Inferior parietal cortex (tissue), 1 donor: ENCODE measurements at regions not wholly inside any gene's neighbourhood (a gene's known extent, or its start where the extent isn't known, plus 50 kb on each side); places are given as distances from the start of the nearest gene placed in this dataset.
"Not testable (repeated sequence)": the region's sequence is repeated elsewhere in the genome, so short reads cannot be mapped to it uniquely, and the experiment has no call there.

ENCODE experiments used
- DNase-seq: peaks from one replicate; pipeline ENCODE4 v3.0.0-alpha.2; 2016; ENCODE audit errors: extremely low spot score

DNA sequence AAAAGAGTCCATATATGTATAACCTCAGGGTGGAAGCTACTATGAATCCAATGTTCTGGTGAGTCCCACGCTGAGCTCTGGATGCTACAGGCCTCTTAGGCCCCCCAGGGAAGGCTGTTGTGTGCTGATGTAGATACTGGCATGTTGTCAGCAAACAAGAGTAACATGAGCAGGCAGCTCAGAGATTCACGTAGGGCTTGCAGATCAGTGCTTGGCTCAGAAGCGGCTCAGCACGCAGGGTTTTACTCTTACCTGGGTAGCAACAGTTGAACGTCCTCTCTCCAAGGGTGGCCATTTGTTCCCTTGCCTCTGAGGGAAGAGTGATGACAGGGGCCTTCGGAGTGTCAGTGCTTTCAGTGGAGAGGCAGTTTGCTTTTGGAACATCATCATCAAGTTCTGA lies 93.4 kb downstream of the ZFP64 start:
- no peak for DNase-seq

DNA sequence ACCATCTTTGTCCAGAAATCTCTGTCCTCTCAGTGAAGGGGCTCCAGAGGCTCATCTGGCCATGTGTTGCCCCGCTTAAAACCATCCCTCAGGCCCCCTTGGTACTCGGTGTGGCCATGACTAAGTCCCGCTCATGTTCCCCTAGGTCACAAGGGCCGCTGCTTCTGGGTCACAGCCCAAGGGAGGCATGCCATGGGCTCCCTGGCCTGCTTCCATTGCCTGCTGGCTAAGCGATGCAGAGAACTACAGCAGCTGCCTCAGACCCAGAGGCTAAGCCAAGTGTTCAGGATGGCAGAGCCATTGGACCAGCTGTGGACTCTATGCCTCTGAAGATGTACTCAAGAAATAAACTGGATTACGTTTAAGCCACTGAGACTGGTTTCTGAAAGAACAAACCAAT lies 95.5 kb downstream of the ZFP64 start:
- DNase-seq: no peak

DNA sequence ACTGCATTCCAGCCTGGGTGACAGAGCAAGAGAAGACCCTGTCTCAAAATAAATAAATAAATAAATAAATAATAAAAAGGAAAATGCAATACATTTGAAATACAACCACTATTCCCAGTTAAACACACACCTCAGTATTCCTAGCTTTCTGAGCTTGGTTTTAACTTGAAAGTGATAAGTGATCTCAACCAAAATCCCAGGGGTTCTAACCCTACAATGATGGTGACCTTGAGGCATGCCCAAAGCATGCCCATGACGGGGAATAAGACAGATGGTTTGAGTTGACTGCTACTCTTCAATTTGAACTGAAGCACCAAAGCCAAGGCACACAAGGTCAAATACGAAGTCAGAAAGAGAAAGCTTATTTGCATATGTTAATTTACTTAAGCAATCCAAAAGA lies 96.9 kb downstream of the ZFP64 start:
- no peak for DNase-seq

DNA sequence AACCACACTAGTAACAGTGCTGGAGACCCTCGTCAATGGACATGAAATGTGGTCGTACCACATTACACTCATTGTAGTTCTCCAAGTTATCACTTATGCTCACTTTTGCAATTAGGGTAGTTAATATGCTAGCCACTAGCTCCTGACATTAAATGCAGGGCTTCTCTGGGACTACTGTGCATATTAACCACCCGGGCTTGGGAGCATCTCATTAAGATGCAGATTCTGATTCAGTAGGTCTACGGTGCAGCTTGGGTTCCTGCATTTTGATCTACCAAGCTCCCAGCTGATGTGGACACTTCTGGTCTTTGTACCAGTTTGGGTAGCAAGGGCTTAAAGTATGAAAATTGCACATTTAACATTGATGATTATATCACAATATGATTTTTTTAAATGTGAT lies 98.0 kb downstream of the ZFP64 start:
- no peak for DNase-seq

DNA sequence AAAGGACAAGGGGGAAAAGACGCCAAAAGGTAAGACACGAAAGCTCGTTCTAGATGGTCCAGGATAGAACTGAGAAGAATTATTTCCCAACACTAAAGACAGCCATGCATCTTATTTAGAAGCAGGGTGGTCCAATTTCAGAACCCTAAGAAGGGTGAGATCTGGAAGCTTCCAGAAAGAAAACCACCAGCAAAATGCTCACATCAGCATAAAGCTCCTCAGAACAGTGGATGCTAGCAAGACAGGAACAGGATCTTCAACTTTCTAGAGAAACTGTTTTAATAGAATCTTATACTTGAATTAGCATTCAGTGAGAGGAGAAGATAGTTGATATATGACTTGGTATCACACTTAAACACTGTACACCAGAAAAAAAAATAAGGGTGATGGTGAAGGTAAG lies 101.5 kb downstream of the ZFP64 start:
- DNase-seq: no peak

DNA sequence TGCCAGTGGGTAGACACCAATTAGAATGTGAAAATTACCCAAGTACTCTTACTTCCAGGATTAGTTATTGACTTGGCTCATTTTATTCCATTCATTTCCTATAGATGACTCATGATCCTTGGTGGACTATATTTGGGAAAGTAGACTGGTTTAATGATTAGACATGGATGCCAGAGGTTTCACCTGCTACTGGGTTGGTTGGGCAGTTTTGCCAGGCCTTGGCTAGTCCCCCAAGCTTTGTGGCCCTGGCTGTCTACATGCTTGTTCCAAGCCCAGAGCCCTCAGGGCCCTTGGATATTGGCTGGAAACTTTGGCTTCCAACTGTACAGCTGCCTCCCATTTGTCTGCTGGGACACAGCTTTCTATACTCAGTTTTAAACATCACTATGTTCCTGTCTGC lies 104.1 kb downstream of the ZFP64 start:
- no peak for DNase-seq

DNA sequence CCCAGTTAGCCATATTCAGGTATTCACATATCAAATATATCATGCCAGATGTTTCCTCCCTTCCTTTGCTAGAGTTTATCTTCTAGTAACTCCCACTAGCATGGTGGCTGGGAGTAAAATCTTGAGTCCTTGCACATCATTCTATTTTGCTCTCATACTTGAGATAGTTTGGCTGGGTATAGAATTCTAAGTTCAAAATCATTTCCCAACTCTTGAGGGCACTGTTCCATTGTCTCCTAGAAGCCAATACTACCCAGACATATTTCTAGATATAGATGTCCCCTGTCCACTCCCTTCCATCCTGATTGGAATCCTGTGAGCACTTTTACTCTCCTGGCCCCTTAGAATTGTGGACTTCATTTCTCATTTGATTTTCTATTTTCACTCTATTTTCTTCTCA lies 104.7 kb downstream of the ZFP64 start:
- DNase-seq: no peak

DNA sequence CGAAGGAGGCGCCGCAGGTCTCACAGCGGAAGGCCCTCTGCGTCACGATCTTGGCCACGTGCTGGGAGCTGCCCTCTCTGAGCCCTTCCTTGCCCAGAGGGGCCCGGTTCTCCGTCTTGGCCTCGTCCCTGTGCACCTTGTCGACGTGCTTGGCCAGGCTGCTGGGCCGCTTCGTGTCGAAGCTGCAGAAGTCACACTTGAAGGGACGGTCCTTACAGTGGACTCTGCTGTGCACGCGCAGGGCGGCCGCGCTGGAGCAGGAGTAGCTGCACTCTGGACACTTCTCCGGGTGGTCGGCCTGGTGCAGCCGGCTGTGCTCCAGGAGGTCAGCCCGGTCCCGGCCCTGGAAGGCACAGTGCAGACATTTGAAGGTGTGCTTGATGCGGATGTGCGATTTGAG lies 106.9 kb downstream of the ZFP64 start:
- no peak for DNase-seq

DNA sequence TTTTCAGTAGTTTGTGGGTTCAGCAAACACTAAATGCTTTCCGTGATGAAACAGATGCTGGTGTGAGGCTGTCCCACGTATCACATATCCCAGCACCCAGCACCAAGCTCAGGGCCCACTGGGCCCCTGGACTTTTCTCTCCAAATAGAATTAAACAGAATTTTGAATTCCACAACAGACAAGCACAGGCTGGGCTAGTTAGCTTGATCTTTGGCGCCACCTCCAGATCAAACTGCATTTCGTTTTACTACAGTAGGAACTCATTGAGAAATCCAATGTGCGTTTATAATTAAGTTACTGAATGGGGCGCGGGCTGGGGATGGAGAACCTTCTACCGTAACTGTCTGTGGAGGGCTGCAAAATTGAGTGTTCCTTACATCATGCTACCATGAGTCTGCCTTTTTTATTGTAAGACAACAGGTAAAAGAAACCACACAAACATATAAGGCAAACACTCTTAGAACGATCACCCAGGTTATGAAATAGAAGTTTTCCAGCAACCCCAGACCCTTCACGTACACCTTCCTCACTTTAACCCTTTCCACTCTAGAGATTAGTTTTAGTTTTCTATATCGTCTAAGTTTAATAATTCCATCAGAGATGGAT lies 107.8 kb downstream of the ZFP64 start:
- peak; percentile 75 for DNase-seq

DNA sequence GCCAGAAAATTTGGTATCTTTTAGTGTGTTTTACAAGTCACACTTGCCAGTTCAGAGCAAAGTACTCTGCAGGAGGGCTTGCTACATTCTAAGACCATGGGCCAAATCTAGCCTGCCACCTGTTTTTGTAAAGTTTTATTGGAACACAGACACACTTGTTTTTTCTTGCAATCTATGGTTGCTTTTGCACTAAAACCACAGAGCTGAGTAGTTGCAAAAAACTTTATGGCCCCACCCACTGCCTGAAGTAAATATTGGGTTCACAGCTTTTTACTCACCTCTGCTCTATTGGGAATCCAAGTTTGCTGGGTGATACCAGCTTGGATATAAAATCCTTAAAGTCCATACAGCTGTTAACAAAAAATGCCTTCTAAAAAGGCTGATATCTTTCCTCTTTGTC lies 109.0 kb downstream of the ZFP64 start:
- DNase-seq: no peak

DNA sequence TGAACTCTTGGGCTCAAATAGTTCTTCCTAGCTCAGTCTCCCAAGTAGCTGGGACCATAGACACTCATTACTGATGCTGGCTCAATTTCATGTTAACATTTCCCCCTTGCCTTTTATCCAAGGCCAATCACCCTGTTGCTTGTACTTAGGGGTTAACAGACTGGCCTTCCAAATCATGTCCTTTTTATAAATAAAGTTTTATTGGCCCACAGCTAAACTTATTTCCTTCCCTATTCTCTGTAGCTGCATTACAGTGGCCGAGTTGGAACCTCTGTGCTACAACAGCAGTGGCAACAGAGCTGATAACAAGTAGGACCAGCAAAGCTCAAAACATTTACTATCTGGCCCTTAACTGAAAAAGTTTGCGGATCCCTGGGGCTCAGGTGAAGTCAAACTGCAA lies 109.8 kb downstream of the ZFP64 start:
- no peak for DNase-seq

DNA sequence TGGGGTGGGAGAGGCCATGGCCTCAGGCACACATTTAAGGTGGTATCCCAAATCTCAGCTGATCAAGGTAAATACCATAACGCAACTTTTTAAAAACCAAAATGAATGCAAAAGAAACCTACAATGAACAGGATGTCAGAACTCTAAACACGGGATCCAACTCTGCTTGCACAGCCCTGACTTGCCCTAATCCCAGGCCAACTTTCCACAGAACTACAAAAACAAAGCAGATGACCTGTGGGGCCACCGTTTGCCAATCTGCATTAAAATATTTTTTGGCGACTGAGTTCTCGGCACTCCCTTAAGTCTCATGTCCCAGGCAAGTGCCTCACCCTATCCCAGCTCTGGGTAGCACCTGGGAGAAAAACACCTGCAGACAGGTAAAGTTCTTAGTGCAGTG lies 110.5 kb downstream of the ZFP64 start:
- DNase-seq: no peak

DNA sequence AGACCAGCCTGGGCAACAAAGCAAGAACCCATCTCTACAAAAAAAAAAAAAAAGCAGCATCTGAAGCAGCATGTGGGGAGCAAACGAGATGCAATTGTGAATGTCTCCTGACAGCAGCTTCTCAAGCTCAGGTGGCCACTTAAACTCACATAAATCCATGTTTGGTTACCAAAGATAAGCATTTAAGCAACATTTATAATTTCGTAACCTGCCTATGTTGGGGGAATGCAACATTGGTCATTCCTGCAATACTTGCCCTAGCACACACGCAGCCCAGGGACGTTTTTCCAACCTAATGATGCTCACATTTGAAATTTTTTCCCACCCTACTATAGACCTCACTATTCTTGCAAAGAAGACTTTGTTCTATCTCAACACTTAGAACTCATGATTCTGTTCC lies 113.3 kb downstream of the ZFP64 start:
- no peak for DNase-seq

DNA sequence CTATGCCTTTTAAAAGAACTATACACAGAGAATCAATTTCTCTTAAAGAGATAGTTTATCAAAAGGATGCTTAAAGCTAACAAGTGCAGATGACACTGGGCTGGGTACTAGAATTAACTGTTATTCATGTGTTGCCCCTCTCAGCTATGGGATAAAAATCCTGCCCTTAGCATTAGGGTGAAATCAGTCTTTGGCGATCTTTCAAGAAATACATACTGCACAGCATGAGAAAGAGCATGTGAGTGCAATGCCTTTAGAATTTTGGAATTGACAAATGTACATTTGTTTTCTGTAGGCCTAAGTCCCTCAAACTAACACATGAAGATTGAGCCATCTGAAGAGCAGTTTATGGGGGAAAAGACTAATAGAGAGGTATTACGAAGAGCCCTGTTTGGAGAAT lies 115.4 kb downstream of the ZFP64 start:
- no peak for DNase-seq

DNA sequence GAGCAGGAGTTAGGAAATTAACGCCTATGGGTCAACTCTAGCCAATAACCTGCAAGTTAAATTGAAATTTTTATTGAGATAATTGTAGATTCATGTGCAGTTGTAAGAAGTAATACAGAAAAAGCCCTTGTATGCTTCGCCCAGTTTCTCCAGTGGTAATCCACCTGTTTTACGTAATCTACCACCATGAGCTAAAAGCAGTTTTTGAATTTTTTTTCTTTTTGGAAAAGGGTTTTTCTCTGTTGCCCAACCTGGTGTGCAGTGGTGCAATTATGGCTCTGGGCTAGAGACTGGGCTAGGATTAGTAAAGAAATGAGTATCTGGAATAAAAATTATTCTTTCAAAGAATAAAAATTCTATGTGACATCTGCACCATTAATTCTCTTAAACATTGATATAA lies 116.2 kb downstream of the ZFP64 start:
- DNase-seq: no peak

DNA sequence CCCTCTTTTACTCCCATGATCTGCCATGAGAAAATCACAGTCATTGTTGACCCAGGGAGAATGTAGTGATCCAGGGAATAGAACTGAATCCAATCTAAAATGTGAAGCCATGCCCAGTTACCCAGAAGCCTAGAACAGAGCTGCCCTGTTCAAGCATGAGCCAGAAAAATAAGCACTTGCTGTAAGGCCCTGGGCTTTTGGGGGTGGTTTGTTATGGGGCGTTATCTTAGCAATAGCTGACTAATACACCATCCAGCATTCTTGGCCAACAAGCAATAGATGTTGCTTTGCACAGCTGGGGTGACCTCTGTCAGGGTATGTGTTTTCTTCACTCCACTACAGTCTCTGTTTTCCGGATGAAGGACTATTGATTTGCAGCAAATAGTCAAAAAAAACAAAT lies 120.4 kb downstream of the ZFP64 start:
- no peak for DNase-seq

DNA sequence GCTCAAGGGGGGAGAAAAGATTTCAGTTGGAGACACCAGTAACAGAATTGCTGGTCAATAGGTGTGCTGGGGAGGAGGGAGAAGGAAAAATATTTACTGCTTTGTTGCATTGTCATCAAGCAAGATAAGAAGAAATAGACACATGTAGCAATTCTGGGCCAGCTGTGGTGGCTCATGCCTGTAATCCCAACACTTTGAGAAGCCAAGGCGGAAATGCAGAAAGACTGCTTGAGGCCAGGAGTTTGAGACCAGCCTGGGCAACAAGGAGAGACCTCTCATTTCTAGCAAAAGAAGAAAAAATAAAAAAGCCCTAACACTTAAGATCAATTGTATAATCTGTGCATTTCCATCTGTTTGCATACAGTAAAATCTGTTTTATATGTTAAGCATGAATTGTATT lies 126.6 kb downstream of the ZFP64 start:
- DNase-seq: no peak

DNA sequence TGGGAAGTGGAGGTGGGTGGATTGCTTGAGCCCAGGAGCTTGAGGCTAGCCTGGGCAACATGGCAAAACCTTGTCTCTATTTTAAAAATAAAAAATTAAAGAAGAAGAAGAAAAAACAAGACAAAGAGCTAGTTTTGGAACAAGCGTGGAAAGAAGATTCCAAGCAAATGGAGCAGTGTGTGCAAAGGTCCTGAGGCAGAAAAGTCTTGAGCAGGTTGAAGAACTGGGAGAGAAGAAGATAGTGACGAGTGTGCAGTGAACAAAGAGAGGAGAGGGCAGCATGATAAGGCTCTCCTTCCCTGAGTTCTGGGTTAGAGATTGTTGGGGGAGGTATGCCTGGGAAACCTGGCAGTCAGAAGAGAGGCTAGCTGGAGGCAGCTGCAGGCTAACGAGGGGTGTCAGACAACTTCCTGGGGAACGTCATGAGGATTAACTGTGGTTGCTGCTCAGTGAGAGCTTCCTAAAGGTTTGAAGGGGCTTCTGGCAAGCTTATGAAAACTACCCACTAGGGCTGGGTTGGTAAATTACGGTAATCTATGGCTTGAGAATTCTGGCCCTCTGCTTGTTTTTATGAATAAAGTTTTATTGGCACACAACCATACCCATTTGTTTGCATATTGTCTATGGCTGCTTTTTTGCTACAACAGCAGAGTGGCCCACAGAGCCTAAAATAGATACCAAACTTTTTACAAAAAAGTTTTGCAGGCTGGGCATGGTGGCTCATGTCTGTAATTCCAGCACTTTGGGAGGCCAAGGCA lies 128.9 kb downstream of the ZFP64 start:
- no peak for DNase-seq

DNA sequence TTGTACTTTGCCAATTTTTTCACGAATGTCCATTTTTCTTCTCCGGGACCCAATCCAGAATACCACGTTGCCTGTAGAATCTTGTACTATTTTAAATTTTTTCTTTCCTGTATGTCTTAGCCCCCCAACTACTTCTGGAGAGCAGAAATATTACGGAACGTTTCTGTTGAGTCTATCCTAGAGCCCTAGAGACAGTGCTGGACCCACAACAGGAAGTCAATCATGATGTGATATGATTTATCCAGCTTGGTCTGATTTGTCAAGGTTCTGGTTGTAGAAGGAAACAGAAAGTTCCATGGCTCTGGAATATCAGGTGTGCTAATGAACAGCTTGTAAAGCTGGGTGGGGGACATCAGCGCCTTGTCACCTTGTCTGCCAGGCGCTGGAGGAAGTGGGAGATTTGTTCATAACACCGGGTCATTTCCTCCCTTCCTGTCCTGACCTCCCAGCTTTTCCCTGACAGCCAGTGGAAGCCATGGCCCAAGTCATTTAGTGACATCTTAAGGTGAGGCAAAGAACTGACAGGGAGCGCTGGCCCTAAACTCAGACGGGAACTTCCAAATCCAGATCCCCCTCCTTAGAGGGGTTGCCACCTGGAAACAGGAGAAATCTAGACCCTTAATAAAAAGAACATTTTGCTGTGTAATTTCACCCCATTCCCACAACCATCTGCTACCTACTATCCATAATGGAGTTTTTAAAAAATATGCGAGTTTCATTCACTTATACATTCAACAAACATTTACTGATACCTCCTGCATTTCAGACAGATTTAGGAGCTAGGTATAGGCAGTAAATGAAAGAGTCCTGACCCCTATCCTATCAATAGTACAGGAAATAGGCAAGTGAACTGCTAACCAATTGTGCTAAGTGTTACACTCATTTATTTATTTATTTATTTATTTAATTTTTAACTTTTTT lies 130.5 kb downstream of the ZFP64 start:
- no peak for DNase-seq

DNA sequence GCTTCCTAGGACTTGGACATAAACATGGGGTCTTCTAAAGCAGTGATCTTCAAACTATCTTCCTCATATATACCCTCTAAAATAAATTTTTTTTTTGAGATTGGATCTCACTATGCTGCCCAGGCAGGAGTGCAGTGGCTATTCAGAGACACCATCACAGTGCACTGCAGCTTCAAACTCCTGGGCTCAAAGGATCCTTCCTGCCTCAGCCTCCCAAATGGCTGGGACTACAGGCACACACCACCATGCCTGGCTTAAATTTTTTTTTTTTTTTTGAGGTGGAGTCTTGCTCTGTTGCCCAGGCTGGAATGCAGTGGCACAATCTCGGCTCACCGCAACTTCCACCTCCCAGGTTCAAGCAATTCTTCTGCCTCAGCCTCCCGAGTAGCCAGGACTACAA lies 134.4 kb downstream of the ZFP64 start:
- DNase-seq: not testable (repeated sequence)

DNA sequence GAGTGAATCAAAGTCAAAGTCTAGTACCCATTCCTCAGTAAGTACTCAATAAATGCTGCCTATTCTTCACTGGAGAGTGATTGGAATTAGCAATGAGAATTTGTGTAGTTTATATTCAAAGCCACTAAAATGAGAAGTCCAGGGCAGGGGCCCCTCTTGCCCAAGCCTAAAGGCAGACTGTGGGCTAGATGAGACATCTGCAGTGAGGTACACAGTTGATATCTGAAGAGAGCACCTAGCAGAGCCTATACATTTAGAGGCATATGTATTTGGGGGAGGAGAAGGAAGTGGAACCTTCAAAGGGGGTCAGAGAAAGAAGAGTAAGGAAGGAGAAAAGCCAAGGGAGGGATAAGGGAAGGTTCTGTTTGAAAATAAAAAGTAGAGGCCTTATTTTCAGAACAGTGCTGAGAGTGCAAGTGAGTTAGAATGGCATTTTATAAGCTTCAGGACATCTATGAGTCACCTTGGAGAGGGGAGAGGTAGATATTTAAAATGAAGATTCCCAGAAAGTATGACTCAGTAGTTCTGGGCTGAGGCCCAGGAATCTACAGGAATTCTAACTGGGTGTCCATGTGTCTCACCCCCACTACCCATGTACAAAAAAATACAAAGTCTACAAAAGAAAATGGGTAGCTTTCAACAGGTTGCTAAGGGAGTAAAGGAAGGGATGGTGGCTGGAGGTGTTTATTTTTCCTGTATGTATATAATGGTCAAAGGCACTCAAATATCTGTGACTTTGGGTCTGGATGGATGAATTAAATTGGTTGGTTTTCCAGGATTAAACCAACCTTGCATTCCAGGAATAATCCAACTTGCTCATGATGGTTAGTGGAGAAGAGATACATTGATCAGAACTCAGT lies 135.1 kb downstream of the ZFP64 start:
- DNase-seq: no peak

DNA sequence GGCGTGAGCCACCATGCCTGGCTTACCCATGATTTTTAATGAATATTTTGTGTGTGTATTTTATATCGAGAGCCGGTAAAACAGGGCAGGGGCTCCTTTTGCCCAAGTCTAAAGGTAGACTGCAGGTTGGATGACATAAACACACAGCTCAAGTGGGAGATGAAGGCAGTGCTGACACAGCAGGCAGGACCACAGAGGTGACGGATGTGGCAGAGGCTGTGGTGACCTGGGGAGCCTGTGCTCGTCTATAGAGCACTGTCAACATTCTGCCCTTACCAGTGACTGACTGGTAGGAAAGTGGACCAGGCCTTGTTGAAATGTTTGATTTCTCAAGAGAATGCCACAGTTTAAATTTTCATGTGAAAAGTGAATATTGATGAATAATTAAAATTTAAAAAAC lies 137.5 kb downstream of the ZFP64 start:
- no peak for DNase-seq
